ENCODE measurements at regions not wholly inside any gene's neighbourhood (a gene's known extent, or its start where the extent isn't known, plus 50 kb on each side); places are given as distances from the start of the nearest gene placed in this dataset.

DNA sequence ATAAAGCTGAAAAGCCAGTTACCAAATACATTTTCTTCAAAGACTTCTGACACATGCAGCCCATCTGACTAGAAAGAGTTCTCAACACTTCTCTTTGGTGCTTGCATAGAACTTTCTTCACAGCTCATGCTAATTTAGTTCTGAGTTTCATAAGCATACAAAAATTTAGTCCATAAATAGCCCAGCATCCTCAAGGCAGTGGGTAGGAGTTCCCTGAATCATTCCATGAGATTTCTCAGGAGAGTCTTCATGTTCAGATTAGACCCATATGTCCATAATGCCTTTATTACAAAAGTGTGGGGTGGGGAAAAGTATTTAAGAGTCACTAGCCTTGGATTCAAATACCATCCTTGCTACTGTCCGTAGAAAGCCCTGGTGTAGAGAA, 290.2 kb upstream of the RGMB start:
- intact Hi-C loops (cut with DNase I): no loop called here
- Histone ChIP-seq H3K27me3 (no peaks in the 10 kb centered on the region), H3K4me1 (no peaks in the 10 kb centered on the region), H3K36me3 (no peaks in the 10 kb centered on the region), H3K4me3 (no peak overlapping the region), H3K27ac (no peak overlapping the region), H3K9me3 (no peaks in the 10 kb centered on the region)
- TF ChIP-seq POLR2A (IDR thresholded peaks at IDR 0.05) (no peak), POLR2AphosphoS5 (IDR thresholded peaks at IDR 0.05; ENCODE audit: insufficient read depth in 1 of 2, low read depth in 1 of 2) (no peak), CTCF (IDR thresholded peaks at IDR 0.05) (no peak)
- DNase-seq (ENCODE audit: extremely low spot score in 2 of 2): no peak

DNA sequence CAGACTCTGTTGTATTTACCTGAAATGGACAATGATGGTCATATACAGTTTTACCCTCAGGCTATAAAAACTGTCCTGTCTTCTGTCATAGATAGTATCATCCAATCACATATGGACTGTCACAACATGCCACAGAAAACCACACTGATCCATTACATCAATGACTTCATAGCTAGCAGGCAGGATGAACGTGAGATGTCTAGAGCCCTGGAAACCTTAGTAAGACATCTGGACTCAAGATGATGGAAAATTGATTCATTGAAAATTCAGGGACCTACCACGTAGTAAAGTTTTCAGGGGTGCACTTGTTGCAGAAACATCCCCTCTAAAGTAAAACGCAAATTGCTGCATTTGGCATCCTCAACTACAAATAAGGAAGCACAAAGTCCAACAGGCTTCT, 284.4 kb upstream of the RGMB start:
- Histone ChIP-seq H3K9me3 (no peaks in the 10 kb centered on the region), H3K4me3 (no peak overlapping the region), H3K4me1 (no peaks in the 10 kb centered on the region), H3K27me3 (no peaks in the 10 kb centered on the region), H3K27ac (no peak overlapping the region), H3K36me3 (no peaks in the 10 kb centered on the region)
- no peak for TF ChIP-seq POLR2A (IDR thresholded peaks at IDR 0.05)
- TF ChIP-seq CTCF (IDR thresholded peaks at IDR 0.05): no peak
- TF ChIP-seq POLR2AphosphoS5 (IDR thresholded peaks at IDR 0.05; ENCODE audit: insufficient read depth in 1 of 2, low read depth in 1 of 2): no peak
- no peak for DNase-seq (ENCODE audit: extremely low spot score in 2 of 2)
- intact Hi-C loops (cut with DNase I): no loop called here

GRCh38 chr5:98490348-98490747, 283.1 kb upstream of the RGMB start:
- Histone ChIP-seq H3K27me3 (no peaks in the 10 kb centered on the region), H3K27ac (no peak overlapping the region), H3K4me3 (no peak overlapping the region), H3K36me3 (no peaks in the 10 kb centered on the region), H3K9me3 (no peaks in the 10 kb centered on the region), H3K4me1 (no peaks in the 10 kb centered on the region)
- TF ChIP-seq POLR2A (IDR thresholded peaks at IDR 0.05) (no peak), CTCF (IDR thresholded peaks at IDR 0.05) (no peak), POLR2AphosphoS5 (IDR thresholded peaks at IDR 0.05; ENCODE audit: insufficient read depth in 1 of 2, low read depth in 1 of 2) (no peak)
- no peak for DNase-seq (ENCODE audit: extremely low spot score in 2 of 2)
- intact Hi-C loops (cut with DNase I): no loop called here

DNA sequence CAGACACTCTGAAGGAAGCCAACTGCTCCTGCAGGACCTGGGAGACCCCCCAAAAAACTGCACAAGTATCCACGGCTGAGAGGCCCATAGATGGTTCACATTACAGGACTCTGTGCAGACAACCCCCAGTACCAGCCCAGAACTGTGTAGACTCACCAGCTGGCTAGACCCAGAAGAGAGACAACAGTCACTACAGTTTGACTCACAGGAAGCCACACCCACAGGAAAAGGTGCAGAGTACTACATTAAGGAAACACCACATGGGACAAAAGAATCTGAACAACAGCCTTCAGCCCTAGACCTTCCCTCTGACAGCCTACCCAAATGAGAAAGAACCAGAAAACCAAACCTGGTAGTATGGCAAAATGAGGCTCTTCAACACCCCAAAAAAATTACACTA, 281.2 kb upstream of the RGMB start:
- H3K27ac ChIP-seq: no peak overlapping the region
- TF ChIP-seq CTCF (IDR thresholded peaks at IDR 0.05) (no peak), POLR2AphosphoS5 (IDR thresholded peaks at IDR 0.05; ENCODE audit: insufficient read depth in 1 of 2, low read depth in 1 of 2) (no peak)
- no peaks in the 10 kb centered on the region for H3K36me3 ChIP-seq
- no peaks in the 10 kb centered on the region for H3K27me3 ChIP-seq
- H3K9me3 ChIP-seq: no peaks in the 10 kb centered on the region
- H3K4me3 ChIP-seq: no peak overlapping the region
- no peak for DNase-seq (ENCODE audit: extremely low spot score in 2 of 2)
- H3K4me1 ChIP-seq: no peaks in the 10 kb centered on the region
- intact Hi-C loops (cut with DNase I): no loop called here

DNA sequence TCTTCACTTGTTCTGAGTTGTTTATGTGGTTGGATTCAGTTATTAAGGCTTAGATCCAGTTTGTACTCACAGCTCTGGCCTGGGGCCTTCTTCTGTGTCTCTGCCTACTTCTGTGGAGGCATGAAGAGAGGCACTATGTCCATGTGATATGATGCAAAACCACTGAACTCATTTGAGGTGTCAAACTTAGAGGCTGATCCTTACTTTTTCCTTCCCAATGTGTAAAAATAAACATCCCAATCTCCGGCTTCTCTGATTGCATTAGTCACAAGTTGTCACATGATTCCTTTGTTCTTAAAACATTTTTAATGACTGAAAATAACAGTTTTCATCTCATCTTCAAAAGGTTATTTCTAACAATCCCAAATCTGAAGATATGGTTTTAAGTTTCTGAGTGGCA, 276.0 kb upstream of the RGMB start:
- intact Hi-C loops (cut with DNase I): no loop called here
- H3K4me1 ChIP-seq: no peaks in the 10 kb centered on the region
- no peaks in the 10 kb centered on the region for H3K27me3 ChIP-seq
- no peak overlapping the region for H3K4me3 ChIP-seq
- DNase-seq (ENCODE audit: extremely low spot score in 2 of 2): no peak
- TF ChIP-seq POLR2AphosphoS5 (IDR thresholded peaks at IDR 0.05; ENCODE audit: insufficient read depth in 1 of 2, low read depth in 1 of 2) (no peak), POLR2A (IDR thresholded peaks at IDR 0.05) (no peak), CTCF (IDR thresholded peaks at IDR 0.05) (no peak)
- no peaks in the 10 kb centered on the region for H3K36me3 ChIP-seq
- no peaks in the 10 kb centered on the region for H3K9me3 ChIP-seq
- H3K27ac ChIP-seq: no peak overlapping the region
